ENCODE measurements at regions not wholly inside any gene's neighbourhood (a gene's known extent, or its start where the extent isn't known, plus 50 kb on each side); places are given as distances from the start of the nearest gene placed in this dataset.

DNA sequence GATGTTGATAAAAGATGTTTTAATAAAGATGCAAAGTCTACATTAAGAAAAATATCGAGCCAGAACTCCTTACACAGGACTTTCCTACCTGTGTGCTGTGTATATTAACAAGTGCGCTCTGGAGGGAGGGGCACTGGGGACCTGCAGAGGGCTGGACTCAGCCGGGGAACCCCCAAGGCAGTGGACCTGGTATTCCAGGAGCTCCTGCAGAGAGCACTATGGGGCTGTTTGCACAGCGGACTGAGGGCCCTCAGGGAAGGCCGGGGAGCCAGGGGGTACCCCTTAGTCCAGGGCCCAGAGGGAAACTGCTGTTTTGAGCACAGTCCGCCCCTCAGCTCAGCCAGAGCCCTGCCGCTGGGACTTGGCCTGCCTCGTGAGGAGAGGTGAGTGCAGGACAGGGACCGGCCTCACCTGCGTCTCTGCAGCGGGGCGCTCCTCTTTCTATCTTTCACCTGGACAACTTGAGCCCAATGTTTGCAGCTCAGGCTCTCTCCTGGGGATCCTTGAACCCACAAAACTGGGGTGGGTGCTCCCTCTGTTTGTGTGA is 168.4 kb downstream of the ARL4C start:
- H3K27ac ChIP-seq (ENCODE audit: low read depth in 1 of 3, low read length in 2 of 3) = no peak overlapping the region
- WGBS, 3 donors = 84 to 92% (median 86%) methylated on average over 12 of the region's 12 CpGs

DNA sequence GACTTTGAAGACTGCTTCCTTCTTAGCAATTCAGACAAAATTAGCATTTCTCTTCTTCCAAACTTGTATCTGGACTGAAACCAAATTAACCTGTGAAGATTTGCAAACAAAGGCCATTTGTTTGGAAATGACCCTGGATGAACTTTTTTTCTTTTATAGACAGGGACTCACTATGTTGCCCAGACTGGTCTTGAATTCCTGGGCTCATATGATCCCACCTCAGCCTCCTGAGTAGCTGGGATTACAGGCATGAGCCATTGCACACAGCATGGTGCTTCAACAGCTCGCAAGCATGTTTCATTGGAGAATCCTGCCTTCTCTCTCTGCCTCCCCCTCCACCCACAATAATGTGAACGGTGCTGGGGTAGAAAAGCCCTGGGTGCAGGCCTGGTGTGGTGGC is 170.2 kb downstream of the ARL4C start:
- Histone ChIP-seq H3K9me3 (ENCODE audit: control insufficient read depth in 2 of 2, insufficient read depth in 1 of 2, low read depth in 1 of 2, low read length in 1 of 2) (no peaks in the 10 kb centered on the region), H3K27me3 (ENCODE audit: control insufficient read depth in 3 of 3, insufficient read depth in 3 of 3, low read length in 3 of 3) (no peaks in the 10 kb centered on the region), H3K27ac (ENCODE audit: low read depth in 1 of 3, low read length in 2 of 3) (no peak overlapping the region), H3K4me3 (ENCODE audit: low read depth in 1 of 3, low read length in 3 of 3) (no peak overlapping the region), H3K36me3 (ENCODE audit: control insufficient read depth in 3 of 3, insufficient read depth in 2 of 3, low read depth in 1 of 3, low read length in 3 of 3) (no peaks in the 10 kb centered on the region), H3K4me1 (ENCODE audit: control insufficient read depth in 3 of 3, insufficient read depth in 2 of 3, low read depth in 1 of 3, low read length in 2 of 3) (no peaks in the 10 kb centered on the region)
- no peak for FAIRE-seq
- no peak for DNase-seq
- 83 to 98% (median 93%) methylated on average over 2 of the region's 2 CpGs for WGBS, 3 donors

More for the DNA sequence above, 168.4 kb downstream of the ARL4C start:
- Histone ChIP-seq H3K27me3 (ENCODE audit: control insufficient read depth in 3 of 3, insufficient read depth in 3 of 3, low read length in 3 of 3) (no peaks in the 10 kb centered on the region), H3K4me3 (ENCODE audit: low read depth in 1 of 3, low read length in 3 of 3) (no peak overlapping the region), H3K4me1 (ENCODE audit: control insufficient read depth in 3 of 3, insufficient read depth in 2 of 3, low read depth in 1 of 3, low read length in 2 of 3) (no peaks in the 10 kb centered on the region), H3K9me3 (ENCODE audit: control insufficient read depth in 2 of 2, insufficient read depth in 1 of 2, low read depth in 1 of 2, low read length in 1 of 2) (no peaks in the 10 kb centered on the region), H3K36me3 (ENCODE audit: control insufficient read depth in 3 of 3, insufficient read depth in 2 of 3, low read depth in 1 of 3, low read length in 3 of 3) (no peaks in the 10 kb centered on the region)
- FAIRE-seq = no peak
- DNase-seq = no peak

DNA sequence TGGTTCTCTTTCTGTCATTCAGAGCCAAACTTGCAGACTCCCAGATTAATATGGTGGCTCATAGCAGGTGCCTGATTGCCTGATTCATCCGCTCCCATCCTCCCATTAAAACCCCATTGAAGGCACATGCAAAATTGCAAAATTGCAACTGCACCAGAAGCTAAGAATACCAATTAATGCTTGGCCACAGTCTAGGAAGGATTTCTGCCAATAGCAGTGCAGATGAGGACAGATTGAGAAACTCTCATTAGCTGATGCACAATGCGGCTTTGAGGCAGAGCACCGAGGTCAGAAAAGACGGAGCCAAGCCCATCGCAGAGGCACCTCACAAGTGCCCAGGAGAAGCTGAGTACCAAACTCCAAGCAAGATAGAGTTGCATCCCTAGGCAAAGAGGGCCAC is 172.8 kb downstream of the ARL4C start:
- no peaks in the 10 kb centered on the region for H3K4me1 ChIP-seq (ENCODE audit: control insufficient read depth in 3 of 3, insufficient read depth in 2 of 3, low read depth in 1 of 3, low read length in 2 of 3)
- H3K4me3 ChIP-seq (ENCODE audit: low read depth in 1 of 3, low read length in 3 of 3) = no peak overlapping the region
- no peak for DNase-seq
- WGBS, 3 donors = 79 to 98% (median 89%) methylated on average over 5 of the region's 5 CpGs
- no peaks in the 10 kb centered on the region for H3K9me3 ChIP-seq (ENCODE audit: control insufficient read depth in 2 of 2, insufficient read depth in 1 of 2, low read depth in 1 of 2, low read length in 1 of 2)
- no peaks in the 10 kb centered on the region for H3K36me3 ChIP-seq (ENCODE audit: control insufficient read depth in 3 of 3, insufficient read depth in 2 of 3, low read depth in 1 of 3, low read length in 3 of 3)
- H3K27ac ChIP-seq (ENCODE audit: low read depth in 1 of 3, low read length in 2 of 3) = no peak overlapping the region
- H3K27me3 ChIP-seq (ENCODE audit: control insufficient read depth in 3 of 3, insufficient read depth in 3 of 3, low read length in 3 of 3) = no peaks in the 10 kb centered on the region
- FAIRE-seq = no peak

DNA sequence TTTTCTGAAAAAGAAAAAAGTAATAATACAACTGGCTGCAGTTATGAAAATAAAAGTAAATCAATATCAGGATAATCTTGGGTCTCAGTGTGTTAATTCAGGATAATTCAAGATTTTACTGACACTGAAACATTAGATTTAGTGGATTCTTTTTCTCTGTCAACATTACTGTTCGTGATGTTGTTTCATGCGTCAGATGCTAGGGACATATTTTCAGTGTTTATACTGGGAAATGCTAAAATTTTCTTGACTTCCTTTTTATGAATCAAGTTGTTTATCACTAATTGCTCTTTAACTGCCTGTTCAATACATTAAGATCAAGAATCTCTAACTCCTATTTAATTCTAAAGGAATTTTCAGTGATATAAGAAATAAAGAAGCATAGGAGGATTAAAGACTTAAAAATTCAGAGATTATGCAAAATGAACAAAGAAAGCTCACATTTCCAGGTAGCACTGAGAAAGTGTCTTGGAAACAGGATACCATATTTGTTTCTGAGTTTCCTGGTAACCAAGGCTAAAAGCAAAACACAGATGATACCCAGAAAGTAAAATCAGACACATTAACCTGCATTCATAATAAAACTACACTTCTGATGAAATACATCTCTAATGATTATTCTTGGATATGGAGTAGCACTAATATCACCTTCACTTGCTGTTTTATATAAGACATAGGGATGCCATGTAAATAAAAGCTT is 174.0 kb downstream of the ARL4C start:
- Histone ChIP-seq H3K4me3 (ENCODE audit: low read depth in 1 of 3, low read length in 3 of 3) (no peak overlapping the region), H3K27ac (ENCODE audit: low read depth in 1 of 3, low read length in 2 of 3) (no peak overlapping the region), H3K36me3 (ENCODE audit: control insufficient read depth in 3 of 3, insufficient read depth in 2 of 3, low read depth in 1 of 3, low read length in 3 of 3) (no peaks in the 10 kb centered on the region), H3K9me3 (ENCODE audit: control insufficient read depth in 2 of 2, insufficient read depth in 1 of 2, low read depth in 1 of 2, low read length in 1 of 2) (no peaks in the 10 kb centered on the region), H3K27me3 (ENCODE audit: control insufficient read depth in 3 of 3, insufficient read depth in 3 of 3, low read length in 3 of 3) (no peaks in the 10 kb centered on the region), H3K4me1 (ENCODE audit: control insufficient read depth in 3 of 3, insufficient read depth in 2 of 3, low read depth in 1 of 3, low read length in 2 of 3) (no peaks in the 10 kb centered on the region)
- WGBS, 3 donors = 68 to 87% (median 83%) methylated on average over 2 of the region's 2 CpGs
- DNase-seq (no peak), FAIRE-seq (no peak)

DNA sequence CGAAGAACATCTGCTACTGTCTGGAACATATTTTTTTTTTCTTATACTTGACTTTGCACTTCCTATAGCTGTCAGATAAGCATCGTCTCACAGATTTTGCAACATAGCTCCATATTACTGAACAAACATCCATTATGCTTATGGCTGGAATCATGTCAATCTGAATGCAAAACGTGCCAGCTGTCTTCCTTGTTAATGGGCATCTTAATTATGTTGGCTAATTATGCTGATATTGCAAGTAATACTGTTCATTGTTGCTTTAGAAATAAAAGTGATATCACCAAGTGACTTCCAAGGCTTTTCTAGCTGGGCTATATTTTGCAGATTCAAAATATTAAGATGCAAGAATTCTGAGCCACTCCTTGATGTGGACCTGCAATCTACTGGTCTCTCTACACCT is 176.8 kb downstream of the ARL4C start:
- Histone ChIP-seq H3K4me3 (ENCODE audit: low read depth in 1 of 3, low read length in 3 of 3) (no peak overlapping the region), H3K27me3 (ENCODE audit: control insufficient read depth in 3 of 3, insufficient read depth in 3 of 3, low read length in 3 of 3) (no peaks in the 10 kb centered on the region), H3K4me1 (ENCODE audit: control insufficient read depth in 3 of 3, insufficient read depth in 2 of 3, low read depth in 1 of 3, low read length in 2 of 3) (no peaks in the 10 kb centered on the region), H3K9me3 (ENCODE audit: control insufficient read depth in 2 of 2, insufficient read depth in 1 of 2, low read depth in 1 of 2, low read length in 1 of 2) (no peaks in the 10 kb centered on the region), H3K36me3 (ENCODE audit: control insufficient read depth in 3 of 3, insufficient read depth in 2 of 3, low read depth in 1 of 3, low read length in 3 of 3) (no peaks in the 10 kb centered on the region), H3K27ac (ENCODE audit: low read depth in 1 of 3, low read length in 2 of 3) (no peak overlapping the region)
- DNase-seq (no peak), FAIRE-seq (no peak)
- WGBS, 3 donors = 35 to 63% (median 55%) methylated on average over 3 of the region's 3 CpGs

DNA sequence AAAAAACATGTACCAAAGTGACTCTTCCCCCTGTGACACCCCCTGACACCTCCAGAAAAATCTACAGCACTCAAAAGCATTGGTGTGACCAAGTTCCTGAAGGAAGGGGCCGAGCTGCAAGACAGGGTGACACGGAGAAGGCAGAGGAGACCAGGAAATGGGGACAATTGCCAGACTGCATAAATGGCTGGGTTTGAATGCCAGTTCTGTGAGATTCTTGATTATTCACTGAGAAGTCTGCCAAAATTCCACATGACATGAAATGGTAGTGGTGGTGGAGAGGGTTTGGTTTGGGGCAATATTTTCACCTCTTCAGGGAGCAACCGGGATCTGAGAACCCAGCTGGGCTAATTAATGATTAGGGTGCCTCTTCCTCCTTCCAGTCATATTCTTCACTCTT is 178.5 kb downstream of the ARL4C start:
- Histone ChIP-seq H3K27ac (ENCODE audit: low read depth in 1 of 3, low read length in 2 of 3) (no peak overlapping the region), H3K9me3 (ENCODE audit: control insufficient read depth in 2 of 2, insufficient read depth in 1 of 2, low read depth in 1 of 2, low read length in 1 of 2) (no peaks in the 10 kb centered on the region), H3K4me3 (ENCODE audit: low read depth in 1 of 3, low read length in 3 of 3) (no peak overlapping the region), H3K4me1 (ENCODE audit: control insufficient read depth in 3 of 3, insufficient read depth in 2 of 3, low read depth in 1 of 3, low read length in 2 of 3) (no peaks in the 10 kb centered on the region), H3K27me3 (ENCODE audit: control insufficient read depth in 3 of 3, insufficient read depth in 3 of 3, low read length in 3 of 3) (no peaks in the 10 kb centered on the region), H3K36me3 (ENCODE audit: control insufficient read depth in 3 of 3, insufficient read depth in 2 of 3, low read depth in 1 of 3, low read length in 3 of 3) (no peaks in the 10 kb centered on the region)
- no peak for FAIRE-seq
- no peak for DNase-seq
- 63 to 70% (median 66%) methylated on average over 3 of the region's 3 CpGs for WGBS, 3 donors

DNA sequence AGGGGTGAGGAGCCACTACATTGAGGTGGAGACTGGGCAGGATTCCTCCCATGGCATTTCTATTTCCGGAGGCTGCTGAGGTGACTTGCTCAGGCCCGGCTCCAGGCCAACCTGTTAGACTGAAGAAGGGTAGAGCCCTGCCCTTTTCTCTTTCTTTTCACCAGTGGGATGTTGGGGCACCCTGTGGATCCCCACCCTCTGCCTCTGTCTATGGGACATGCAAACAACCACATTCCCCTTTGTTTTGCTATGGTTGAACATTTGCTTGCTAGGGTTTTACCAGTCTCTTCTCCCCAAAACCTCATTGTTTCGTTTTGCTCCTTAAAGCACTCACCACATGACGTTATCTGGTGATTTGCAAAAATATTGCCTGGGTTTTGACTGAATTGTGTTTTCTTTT is 183.3 kb downstream of the ARL4C start:
- no peaks in the 10 kb centered on the region for H3K27me3 ChIP-seq (ENCODE audit: control insufficient read depth in 3 of 3, insufficient read depth in 3 of 3, low read length in 3 of 3)
- H3K4me3 ChIP-seq (ENCODE audit: low read depth in 1 of 3, low read length in 3 of 3) = no peak overlapping the region
- H3K27ac ChIP-seq (ENCODE audit: low read depth in 1 of 3, low read length in 2 of 3) = peak overlapping the region in 2 of 3 donors; percentile 1 to 5
- DNase-seq (peak in 1 of 2 donors; percentile 32), FAIRE-seq (no peak)
- no peaks in the 10 kb centered on the region for H3K36me3 ChIP-seq (ENCODE audit: control insufficient read depth in 3 of 3, insufficient read depth in 2 of 3, low read depth in 1 of 3, low read length in 3 of 3)
- H3K9me3 ChIP-seq (ENCODE audit: control insufficient read depth in 2 of 2, insufficient read depth in 1 of 2, low read depth in 1 of 2, low read length in 1 of 2) = no peaks in the 10 kb centered on the region
- WGBS, 3 donors = 84 to 89% (median 86%) methylated on average over 4 of the region's 4 CpGs
- H3K4me1 ChIP-seq (ENCODE audit: control insufficient read depth in 3 of 3, insufficient read depth in 2 of 3, low read depth in 1 of 3, low read length in 2 of 3) = no peaks in the 10 kb centered on the region

DNA sequence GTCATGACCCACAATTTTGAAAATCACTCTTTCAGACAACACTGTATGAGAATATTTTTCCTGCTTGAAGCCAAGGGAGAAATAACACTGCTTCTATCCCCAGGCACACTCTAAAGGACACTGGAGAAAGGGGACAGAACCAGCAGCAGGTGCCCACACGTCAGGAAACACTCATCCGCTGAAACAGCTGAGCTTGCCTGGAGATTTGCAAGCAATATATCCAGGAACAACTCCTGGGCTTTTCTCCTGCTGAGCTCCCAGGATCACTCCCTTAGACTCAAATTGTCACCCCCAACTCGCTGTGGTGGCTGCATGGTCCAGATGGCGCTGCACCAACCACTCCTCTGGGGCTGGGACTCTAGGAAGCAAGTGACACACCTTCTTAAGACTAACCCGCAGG is 186.7 kb downstream of the ARL4C start:
- DNase-seq = no peak
- no peaks in the 10 kb centered on the region for H3K27me3 ChIP-seq (ENCODE audit: control insufficient read depth in 3 of 3, insufficient read depth in 3 of 3, low read length in 3 of 3)
- H3K4me1 ChIP-seq (ENCODE audit: control insufficient read depth in 3 of 3, insufficient read depth in 2 of 3, low read depth in 1 of 3, low read length in 2 of 3) = no peaks in the 10 kb centered on the region
- no peaks in the 10 kb centered on the region for H3K36me3 ChIP-seq (ENCODE audit: control insufficient read depth in 3 of 3, insufficient read depth in 2 of 3, low read depth in 1 of 3, low read length in 3 of 3)
- H3K9me3 ChIP-seq (ENCODE audit: control insufficient read depth in 2 of 2, insufficient read depth in 1 of 2, low read depth in 1 of 2, low read length in 1 of 2) = no peaks in the 10 kb centered on the region
- no peak for FAIRE-seq
- H3K4me3 ChIP-seq (ENCODE audit: low read depth in 1 of 3, low read length in 3 of 3) = no peak overlapping the region
- WGBS, 3 donors = 79 to 90% (median 80%) methylated on average over 5 of the region's 5 CpGs
- H3K27ac ChIP-seq (ENCODE audit: low read depth in 1 of 3, low read length in 2 of 3) = no peak overlapping the region

DNA sequence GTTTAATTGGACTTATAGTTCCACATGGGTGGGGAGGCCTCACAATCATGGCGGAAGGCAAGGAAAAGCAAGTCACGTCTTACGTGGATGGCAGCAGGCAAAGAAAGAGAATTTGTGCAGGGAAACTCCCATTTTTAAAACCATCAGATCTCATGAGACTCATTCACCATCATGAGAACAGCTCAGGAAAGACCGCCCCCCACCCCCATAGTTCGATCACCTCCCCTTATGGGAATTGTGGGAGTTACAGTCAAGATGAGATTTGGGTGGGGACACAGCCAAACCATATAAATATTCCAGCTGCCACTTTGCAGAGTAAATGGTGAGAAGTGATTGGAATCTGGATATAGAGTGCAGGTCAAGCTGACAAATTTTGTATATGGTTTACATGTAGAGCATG is 187.4 kb downstream of the ARL4C start:
- Histone ChIP-seq H3K27ac (ENCODE audit: low read depth in 1 of 3, low read length in 2 of 3) (peak overlapping the region in 1 of 3 donors; percentile 60), H3K36me3 (ENCODE audit: control insufficient read depth in 3 of 3, insufficient read depth in 2 of 3, low read depth in 1 of 3, low read length in 3 of 3) (no peaks in the 10 kb centered on the region), H3K4me1 (ENCODE audit: control insufficient read depth in 3 of 3, insufficient read depth in 2 of 3, low read depth in 1 of 3, low read length in 2 of 3) (no peaks in the 10 kb centered on the region), H3K27me3 (ENCODE audit: control insufficient read depth in 3 of 3, insufficient read depth in 3 of 3, low read length in 3 of 3) (no peaks in the 10 kb centered on the region), H3K4me3 (ENCODE audit: low read depth in 1 of 3, low read length in 3 of 3) (no peak overlapping the region), H3K9me3 (ENCODE audit: control insufficient read depth in 2 of 2, insufficient read depth in 1 of 2, low read depth in 1 of 2, low read length in 1 of 2) (no peaks in the 10 kb centered on the region)
- no peak for FAIRE-seq
- 88 to 97% (median 91%) methylated on average over 5 of the region's 5 CpGs for WGBS, 3 donors
- no peak for DNase-seq
